Gastroesophageal sphincter (tissue), 4 donors: ENCODE measurements at regions not wholly inside any gene's neighbourhood (a gene's known extent, or its start where the extent isn't known, plus 50 kb on each side); places are given as distances from the start of the nearest gene placed in this dataset.

Source experiments
- ATAC-seq: fragments of 150-250 bp; one replicate; pipeline ENCODE4 v1.9.1; 2016; ENCODE audit warnings: mild to moderate bottlenecking, moderate library complexity
- H3K27ac ChIP-seq, 4 donors: fragments of 200-600 bp; sonication (generic) in 3 of 4; 1 replicate in 3 of 4; 2 replicates in 1 of 4; pipeline ENCODE4 v1.5.1; 2016 to 2019
- H3K27me3 ChIP-seq: fragments of 200-600 bp; sonication (generic); one replicate; pipeline ENCODE4 v1.5.1; 2019
- H3K36me3 ChIP-seq, 2 donors: fragments of 200-600 bp; sonication (generic); one replicate each; pipeline ENCODE4 v1.5.1; 2019; ENCODE audit warnings: control low read depth in 1 of 2
- H3K4me1 ChIP-seq, 3 donors: fragments of 200-600 bp; sonication (generic); 1 replicate in 2 of 3; 2 replicates in 1 of 3; pipeline ENCODE4 v1.5.1; 2016 to 2019; ENCODE audit warnings: control low read depth in 2 of 3
- H3K4me3 ChIP-seq, 2 donors: fragments of 200-600 bp; sonication (generic); one replicate each; pipeline ENCODE4 v1.5.1; 2019; ENCODE audit warnings: mild to moderate bottlenecking in 1 of 2, moderate library complexity in 1 of 2
- H3K9me3 ChIP-seq, 3 donors: fragments of 200-600 bp; sonication (generic); one replicate each; pipeline ENCODE4 v1.5.1; 2017 to 2019; ENCODE audit warnings: control low read depth in 2 of 3
- CTCF ChIP-seq, 4 experiments: fragments of 200-600 bp in 2 of 4; fragments of 450-650 bp in 2 of 4; sonication (generic) in 1 of 4; IDR thresholded peaks; one replicate each; pipeline ENCODE4 v1.5.1; 2017 to 2019; ENCODE audit warnings: antibody characterized with exemption in 4 of 4, mild to moderate bottlenecking in 2 of 4, moderate library complexity in 2 of 4
- EP300 ChIP-seq: sonication (generic); formaldehyde crosslinking; IDR thresholded peaks from one replicate; pipeline ENCODE4 v1.6.1; 2017; ENCODE audit warnings: antibody characterized with exemption, mild to moderate bottlenecking
- POLR2A ChIP-seq, 2 donors: fragments of 450-650 bp; IDR thresholded peaks; one replicate each; pipeline ENCODE4 v1.6.1; 2017; ENCODE audit warnings: antibody characterized with exemption in 2 of 2, mild to moderate bottlenecking in 2 of 2, moderate library complexity in 1 of 2
- POLR2AphosphoS5 ChIP-seq: sonication (generic); formaldehyde crosslinking; IDR thresholded peaks from one replicate; pipeline ENCODE4 v1.6.1; 2017; ENCODE audit warnings: antibody characterized with exemption
- WGBS, 2 donors: methylation state at CpG; one replicate each; pipeline ENCODE4 v1.1.5; 2018; ENCODE audit warnings: low coverage in 1 of 2; 5-methylcytosine and 5-hydroxymethylcytosine counted together

- no peaks in the 10 kb centered on the region for H3K36me3 ChIP-seq
- 87% methylated on average over 4 of the region's 9 CpGs; no CpG with 5 or more reads in 1 of the 2 donors for WGBS, 2 donors
- peaks cover 0 to 14% (median 0%) of the 10 kb centered on the region in 3 donors for H3K4me1 ChIP-seq
- no peaks in the 10 kb centered on the region for H3K27me3 ChIP-seq
- H3K4me3 ChIP-seq: no peak overlapping the region
- TF ChIP-seq CTCF (IDR thresholded peaks at IDR 0.05): no peak
- TF ChIP-seq POLR2A (IDR thresholded peaks at IDR 0.05): no peak
- no peak for TF ChIP-seq EP300
- no peak for TF ChIP-seq POLR2AphosphoS5
- H3K27ac ChIP-seq: no peak overlapping the region
- ATAC-seq: no peak
- H3K9me3 ChIP-seq: peaks cover 0 to 12% (median 0%) of the 10 kb centered on the region in 3 donors
Observed at GRCh38 chr19:34598217-34599155, 78.5 kb downstream of the SCGB2B2 start.

- peaks cover 0 to 14% (median 0%) of the 10 kb centered on the region in 3 donors for H3K4me1 ChIP-seq
- no peaks in the 10 kb centered on the region for H3K36me3 ChIP-seq
- peaks cover 0 to 4% (median 0%) of the 10 kb centered on the region in 3 donors for H3K9me3 ChIP-seq
- no peak overlapping the region for H3K27ac ChIP-seq
- no peaks in the 10 kb centered on the region for H3K27me3 ChIP-seq
- TF ChIP-seq CTCF (IDR thresholded peaks at IDR 0.05) (no peak), POLR2A (IDR thresholded peaks at IDR 0.05) (no peak), POLR2AphosphoS5 (no peak)
- H3K4me3 ChIP-seq: no peak overlapping the region
- no peak for ATAC-seq
- no CpG with 5 or more reads among the region's 9 CpGs for WGBS, 2 donors
Observed at GRCh38 chr19:34597596-34597995, 79.4 kb downstream of the SCGB2B2 start.

GRCh38 chr19:34596989-34597388 lies 80.0 kb downstream of the SCGB2B2 start:
- WGBS, 2 donors: 100% methylated on average over 1 of the region's 1 CpG; no CpG with 5 or more reads in 1 of the 2 donors
- no peaks in the 10 kb centered on the region for H3K27me3 ChIP-seq
- no peak overlapping the region for H3K4me3 ChIP-seq
- H3K36me3 ChIP-seq: no peaks in the 10 kb centered on the region
- H3K4me1 ChIP-seq: peaks cover 0 to 14% (median 0%) of the 10 kb centered on the region in 3 donors
- no peak overlapping the region for H3K27ac ChIP-seq
- ATAC-seq: no peak
- H3K9me3 ChIP-seq: no peaks in the 10 kb centered on the region
- no peak for TF ChIP-seq POLR2AphosphoS5
- TF ChIP-seq CTCF (IDR thresholded peaks at IDR 0.05): no peak
- TF ChIP-seq POLR2A (IDR thresholded peaks at IDR 0.05): no peak
- no peak for TF ChIP-seq EP300

GRCh38 chr19:34596115-34596514 lies 80.8 kb downstream of the SCGB2B2 start:
- H3K4me3 ChIP-seq: no peak overlapping the region
- no peaks in the 10 kb centered on the region for H3K9me3 ChIP-seq
- TF ChIP-seq POLR2AphosphoS5 (no peak), CTCF (IDR thresholded peaks at IDR 0.05) (no peak), POLR2A (IDR thresholded peaks at IDR 0.05) (no peak), EP300 (no peak)
- ATAC-seq: no peak
- H3K27me3 ChIP-seq: no peaks in the 10 kb centered on the region
- no peak overlapping the region for H3K27ac ChIP-seq
- H3K4me1 ChIP-seq: peaks cover 0 to 14% (median 0%) of the 10 kb centered on the region in 3 donors
- no peaks in the 10 kb centered on the region for H3K36me3 ChIP-seq
- WGBS, 2 donors: 82 to 100% methylated on average over 1 to 5 of the region's 13 CpGs

- Histone ChIP-seq H3K4me3 (no peak overlapping the region), H3K9me3 (no peaks in the 10 kb centered on the region), H3K36me3 (no peaks in the 10 kb centered on the region), H3K27me3 (no peaks in the 10 kb centered on the region), H3K27ac (no peak overlapping the region), H3K4me1 (peaks cover 0 to 14% (median 0%) of the 10 kb centered on the region in 3 donors)
- no peak for ATAC-seq
- no peak for TF ChIP-seq POLR2A (IDR thresholded peaks at IDR 0.05)
- TF ChIP-seq POLR2AphosphoS5: no peak
- TF ChIP-seq EP300: no peak
- TF ChIP-seq CTCF (IDR thresholded peaks at IDR 0.05): no peak
- WGBS, 2 donors: 20 to 93% methylated on average over 1 to 3 of the region's 10 CpGs
Observed at GRCh38 chr19:34595683-34596082, 81.3 kb downstream of the SCGB2B2 start.
